GM06990 (cell line): ENCODE measurements at regions not wholly inside any gene's neighbourhood (a gene's known extent, or its start where the extent isn't known, plus 50 kb on each side); places are given as distances from the start of the nearest gene placed in this dataset.

Source experiments
- DNase-seq: peaks from one replicate; pipeline ENCODE4 v3.0.0-alpha.2; 2011; ENCODE audit not compliant: insufficient read length; ENCODE audit errors: extremely low read depth
- H3K27me3 ChIP-seq: replicated peaks from 2 replicates; pipeline ENCODE4 v1.6.0; 2011; ENCODE audit warnings: low read length; ENCODE audit not compliant: control insufficient read depth, insufficient read depth
- H3K36me3 ChIP-seq: 2 replicates; pipeline ENCODE4 v1.5.1; 2011; ENCODE audit warnings: low read length; ENCODE audit not compliant: control insufficient read depth, insufficient read depth
- H3K4me3 ChIP-seq: replicated peaks from 2 replicates; pipeline ENCODE4 v1.5.1; 2011; ENCODE audit warnings: low read depth, mild to moderate bottlenecking, control low read depth, low read length
- CTCF ChIP-seq: IDR thresholded peaks from 2 replicates; pipeline ENCODE4 v1.5.1; 2011; ENCODE audit warnings: low read length, control low read depth, mild to moderate bottlenecking, inconsistent platforms; ENCODE audit not compliant: insufficient read depth, poor library complexity, severe bottlenecking

GRCh38 chr2:235365743-235366142 lies 128.1 kb upstream of the AGAP1 start:
- Histone ChIP-seq H3K4me3 (no peak overlapping the region), H3K36me3 (no peaks in the 10 kb centered on the region), H3K27me3 (no peaks in the 10 kb centered on the region)
- no peak for DNase-seq
- TF ChIP-seq CTCF = no peak

- no peak for DNase-seq
- no peak for TF ChIP-seq CTCF
- Histone ChIP-seq H3K27me3 (no peaks in the 10 kb centered on the region), H3K36me3 (no peaks in the 10 kb centered on the region), H3K4me3 (no peak overlapping the region)
These were observed 127.5 kb upstream of the AGAP1 start for GRCh38 chr2:235366390-235366789.

GRCh38 chr2:235366807-235367206 lies 127.0 kb upstream of the AGAP1 start:
- no peak for DNase-seq
- no peak for TF ChIP-seq CTCF

GRCh38 chr2:235371018-235371417 lies 122.8 kb upstream of the AGAP1 start:
- Histone ChIP-seq H3K36me3 (no peaks in the 10 kb centered on the region), H3K4me3 (no peak overlapping the region), H3K27me3 (no peaks in the 10 kb centered on the region)
- TF ChIP-seq CTCF = no peak
- DNase-seq = no peak

More at GRCh38 chr2:235366807-235367206, 127.0 kb upstream of the AGAP1 start:
- Histone ChIP-seq H3K4me3 (no peak overlapping the region), H3K36me3 (no peaks in the 10 kb centered on the region), H3K27me3 (no peaks in the 10 kb centered on the region)

- Histone ChIP-seq H3K27me3 (no peaks in the 10 kb centered on the region), H3K4me3 (no peak overlapping the region), H3K36me3 (no peaks in the 10 kb centered on the region)
- no peak for DNase-seq
- TF ChIP-seq CTCF = no peak
These were observed 120.7 kb upstream of the AGAP1 start for GRCh38 chr2:235373171-235373570.

- Histone ChIP-seq H3K4me3 (no peak overlapping the region), H3K36me3 (no peaks in the 10 kb centered on the region), H3K27me3 (no peaks in the 10 kb centered on the region)
- no peak for TF ChIP-seq CTCF
- no peak for DNase-seq
These were observed 116.7 kb upstream of the AGAP1 start for GRCh38 chr2:235377176-235377575.
